22Rv1 (cell line): ENCODE measurements at regions not wholly inside any gene's neighbourhood (a gene's known extent, or its start where the extent isn't known, plus 50 kb on each side); places are given as distances from the start of the nearest gene placed in this dataset.
"Not testable (repeated sequence)": the region's sequence is repeated elsewhere in the genome, so short reads cannot be mapped to it uniquely, and the experiment has no call there.

Source experiments
- H3K27ac ChIP-seq: fragments of 450-650 bp; 2 replicates; pipeline ENCODE4 v1.5.1; 2017
- CTCF ChIP-seq: fragments of 450-650 bp; IDR thresholded peaks from 2 replicates; pipeline ENCODE4 v1.5.1; 2017; ENCODE audit warnings: mild to moderate bottlenecking
- ZFX ChIP-seq: fragments of 450-650 bp; IDR thresholded peaks from 2 replicates; pipeline ENCODE4 v1.6.1; 2017; ENCODE audit warnings: antibody characterized with exemption, borderline replicate concordance

GRCh38 chr2:52500561-52500960 is 1267.0 kb upstream of the CHAC2 start:
- no peak overlapping the region for H3K27ac ChIP-seq
- TF ChIP-seq ZFX (no peak), CTCF (no peak)

GRCh38 chr2:52498077-52498750 is 1269.4 kb upstream of the CHAC2 start:
- TF ChIP-seq ZFX (no peak), CTCF (no peak)
- H3K27ac ChIP-seq = no peak overlapping the region

DNA sequence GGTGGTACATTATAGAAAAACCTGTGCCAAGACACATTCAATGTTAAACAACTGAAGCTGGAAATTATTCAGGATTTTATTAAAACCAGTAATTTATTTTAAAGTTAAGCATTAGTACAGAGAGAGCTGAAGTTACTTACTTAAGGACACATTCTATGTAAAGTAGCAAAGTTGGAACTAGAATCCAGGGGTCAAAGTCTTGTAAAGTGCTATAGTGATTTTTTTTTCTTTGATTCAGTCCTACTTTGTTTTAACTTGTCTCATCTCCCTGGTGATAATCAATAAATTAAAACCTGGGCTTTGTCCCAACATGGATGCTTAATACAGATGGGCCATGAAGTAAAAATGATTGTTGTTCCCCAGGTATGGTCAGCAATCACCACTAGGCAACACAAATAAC is 1271.8 kb upstream of the CHAC2 start:
- H3K27ac ChIP-seq = no peak overlapping the region
- TF ChIP-seq ZFX (no peak), CTCF (no peak)

- no peak overlapping the region for H3K27ac ChIP-seq
- no peak for TF ChIP-seq CTCF
- TF ChIP-seq ZFX = no peak
These were observed 1290.4 kb upstream of the CHAC2 start for GRCh38 chr2:52477166-52477565.

DNA sequence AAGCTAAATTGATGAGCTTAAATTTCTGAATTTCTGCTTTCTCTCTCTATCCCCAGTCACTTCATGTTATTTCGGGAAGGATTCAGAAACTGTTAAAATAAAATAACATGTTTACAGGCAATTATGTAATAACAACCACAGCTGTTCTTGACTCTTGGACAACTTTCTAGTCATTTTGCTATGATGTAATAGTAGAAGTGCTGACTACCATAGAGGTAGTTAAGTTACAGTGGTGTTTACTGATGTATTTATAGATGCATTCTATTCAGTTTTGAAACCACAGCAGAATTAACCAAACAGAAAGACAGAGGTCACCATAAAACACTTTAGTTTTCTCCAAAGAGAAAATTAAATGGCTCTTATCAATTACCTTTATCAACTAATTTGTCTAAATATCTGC is 1292.0 kb upstream of the CHAC2 start:
- no peak overlapping the region for H3K27ac ChIP-seq

DNA sequence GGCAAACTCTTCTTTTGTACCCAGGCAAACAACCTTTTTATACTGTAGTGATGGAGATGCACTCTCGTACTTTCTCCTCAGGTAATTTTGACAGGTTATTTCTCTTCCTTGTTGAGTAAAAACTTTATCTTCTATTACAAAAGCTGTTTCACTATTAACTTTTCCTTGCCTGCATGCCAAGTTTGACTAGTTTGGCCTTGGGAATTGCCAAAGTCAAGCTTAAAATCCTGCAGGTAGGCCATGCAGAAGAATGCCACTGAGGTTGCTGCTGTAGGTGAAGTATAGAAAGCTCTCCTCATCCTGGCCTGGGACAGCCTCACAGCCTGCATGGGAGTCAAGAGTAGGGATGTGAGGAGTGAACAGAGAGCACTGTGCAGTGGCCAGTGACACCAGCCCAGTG is 1293.5 kb upstream of the CHAC2 start:
- no peak for TF ChIP-seq ZFX
- TF ChIP-seq CTCF = no peak
- no peak overlapping the region for H3K27ac ChIP-seq

More for the DNA sequence above, 1292.0 kb upstream of the CHAC2 start:
- TF ChIP-seq ZFX = no peak
- no peak for TF ChIP-seq CTCF

DNA sequence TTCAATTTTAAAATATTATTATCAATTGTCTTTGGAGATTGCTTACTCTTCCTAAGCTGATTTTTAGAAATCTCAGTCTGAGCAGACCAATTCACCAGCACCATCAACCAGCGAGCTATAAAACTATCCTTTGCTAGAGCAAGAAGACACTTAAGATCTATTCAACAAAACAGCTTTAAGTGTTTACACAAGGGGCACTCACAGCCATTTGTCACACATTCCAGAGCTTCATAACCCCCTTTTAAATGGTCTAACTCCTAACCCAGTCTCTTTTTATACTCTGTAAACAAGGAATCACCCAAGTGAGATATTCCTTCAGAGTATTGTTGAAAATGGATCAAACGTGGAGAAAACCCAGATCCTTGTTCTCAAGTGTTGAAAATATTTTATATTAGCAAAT is 1294.1 kb upstream of the CHAC2 start:
- no peak overlapping the region for H3K27ac ChIP-seq
- TF ChIP-seq CTCF (no peak), ZFX (no peak)

DNA sequence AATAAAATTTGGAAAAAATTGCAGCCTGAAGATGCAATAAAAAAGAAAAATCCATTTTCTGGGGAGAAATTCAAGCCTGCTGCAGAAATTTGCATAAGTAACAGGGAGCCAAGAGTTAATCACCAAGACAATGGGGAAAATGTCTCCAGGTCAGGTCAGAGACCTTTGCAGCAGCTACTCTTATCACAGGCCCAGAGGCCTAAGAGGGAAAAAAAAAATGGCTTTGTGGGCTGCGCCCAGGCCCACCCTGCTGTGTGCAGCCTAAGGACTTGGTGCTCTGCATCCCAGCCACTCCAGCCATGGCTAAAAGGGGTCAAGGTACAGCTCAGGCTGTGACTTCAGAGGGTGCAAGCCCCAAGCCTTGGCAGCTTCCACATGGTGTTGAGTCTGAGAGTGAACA is 1297.1 kb upstream of the CHAC2 start:
- H3K27ac ChIP-seq = not testable (repeated sequence)
